ENCODE measurements at regions not wholly inside any gene's neighbourhood (a gene's known extent, or its start where the extent isn't known, plus 50 kb on each side); places are given as distances from the start of the nearest gene placed in this dataset.
"Not testable (repeated sequence)": the region's sequence is repeated elsewhere in the genome, so short reads cannot be mapped to it uniquely, and the experiment has no call there.

DNA sequence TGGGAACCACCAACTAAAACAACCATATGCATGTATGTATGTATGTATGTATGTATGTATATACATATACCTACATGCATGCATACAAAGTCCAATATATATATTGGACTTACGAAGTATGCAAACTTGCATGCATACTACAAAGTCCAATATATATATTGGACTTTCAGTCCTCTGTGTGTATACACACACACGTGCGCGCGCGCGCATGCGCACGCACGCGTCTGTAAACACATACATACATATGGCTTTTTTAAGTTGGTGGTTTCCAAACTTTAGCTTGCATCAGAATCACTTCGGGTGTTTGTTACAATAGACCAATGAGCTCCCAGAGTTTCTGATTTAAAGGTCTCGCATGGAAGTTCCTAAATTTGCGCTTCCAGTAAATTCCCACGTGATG, 197.5 kb upstream of the C1orf87 start:
- no peak for DNase-seq
- Mint-ChIP-seq H3K36me3 (no peaks in the 10 kb centered on the region), H3K27me3 (no peaks in the 10 kb centered on the region), H3K4me3 (no peak overlapping the region), H3K4me1 (no peaks in the 10 kb centered on the region), H3K9me3 (peaks cover 0 to 6% (median 2%) of the 10 kb centered on the region in 7 donors), H3K27ac (no peak overlapping the region)
- no peak for ATAC-seq (ENCODE audit: low read depth in 2 of 2)

DNA sequence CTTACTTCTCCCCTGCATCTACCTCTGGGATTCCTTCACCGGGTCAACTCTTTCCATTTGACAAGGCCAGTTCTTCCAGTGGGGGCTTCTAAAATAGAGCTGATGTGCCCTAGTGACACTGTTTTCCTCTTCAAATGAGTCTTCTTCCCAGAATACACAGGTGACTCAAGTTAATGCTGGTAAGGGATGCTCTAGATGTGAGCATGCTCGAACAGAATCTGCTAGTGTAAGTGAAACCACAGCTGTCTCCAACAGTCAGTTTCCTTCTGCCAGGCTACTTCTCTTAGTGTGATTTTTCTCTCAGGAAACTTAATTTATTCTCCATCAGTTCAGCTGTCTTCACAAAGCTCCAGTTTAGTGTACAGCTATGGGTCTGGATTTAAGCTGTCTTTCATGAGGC, 194.9 kb upstream of the C1orf87 start:
- no peak overlapping the region for H3K4me3 Mint-ChIP-seq
- H3K36me3 Mint-ChIP-seq: no peaks in the 10 kb centered on the region
- no peaks in the 10 kb centered on the region for H3K27me3 Mint-ChIP-seq
- no peak overlapping the region for H3K27ac Mint-ChIP-seq
- no peak for DNase-seq
- no peaks in the 10 kb centered on the region for H3K4me1 Mint-ChIP-seq
- peaks cover 0 to 6% (median 2%) of the 10 kb centered on the region in 7 donors for H3K9me3 Mint-ChIP-seq
- no peak for ATAC-seq (ENCODE audit: low read depth in 2 of 2)

DNA sequence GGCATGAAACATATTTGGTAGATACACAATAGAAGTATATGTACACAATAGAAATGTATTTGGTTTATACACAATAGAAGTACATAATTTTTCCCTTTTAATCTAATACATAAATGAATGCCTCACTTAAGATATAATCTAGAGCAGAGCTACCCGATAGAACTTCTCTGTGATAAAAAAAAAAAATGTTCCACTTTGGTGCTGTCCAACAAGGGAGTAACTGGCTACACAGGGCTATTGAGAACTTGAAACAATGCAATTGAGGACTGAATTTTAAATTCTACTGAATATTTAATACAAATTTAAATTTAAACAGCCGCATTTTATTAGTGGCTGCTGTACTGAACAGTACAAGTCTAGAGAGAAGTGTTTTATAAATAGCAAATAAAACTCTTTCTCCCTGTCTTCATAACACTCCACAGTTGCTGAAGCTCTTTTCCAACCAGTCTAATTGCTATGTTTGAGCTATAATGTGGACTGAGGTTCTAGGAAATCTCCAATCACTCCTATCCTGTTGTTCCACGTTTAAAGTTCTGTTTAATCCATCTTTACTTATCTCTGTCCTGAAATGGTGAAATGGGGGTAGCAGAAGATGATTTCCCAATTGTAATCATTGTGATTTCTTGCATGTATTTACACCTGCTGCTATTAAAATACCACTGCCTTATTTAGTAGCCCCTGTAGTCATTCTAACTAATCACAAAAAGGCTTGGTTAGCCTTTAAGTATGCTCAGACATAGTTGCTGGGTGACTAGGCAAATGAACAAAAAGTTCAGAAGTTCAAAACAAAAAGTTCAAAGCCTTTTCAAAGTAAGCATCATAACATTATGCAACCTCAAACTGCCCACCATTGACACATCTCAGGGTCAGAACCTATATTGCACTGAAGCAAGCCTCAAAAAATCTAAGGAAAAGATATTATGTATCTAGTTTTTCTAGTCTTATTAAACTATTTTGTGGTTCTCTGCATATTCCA, 192.3 kb upstream of the C1orf87 start:
- Mint-ChIP-seq H3K27me3 (no peaks in the 10 kb centered on the region), H3K36me3 (no peaks in the 10 kb centered on the region), H3K4me1 (no peaks in the 10 kb centered on the region), H3K4me3 (no peak overlapping the region), H3K9me3 (peaks cover 0 to 6% (median 2%) of the 10 kb centered on the region in 7 donors), H3K27ac (no peak overlapping the region)
- DNase-seq (no peak), ATAC-seq (ENCODE audit: low read depth in 2 of 2) (no peak)

- ATAC-seq (ENCODE audit: low read depth in 2 of 2) (no peak), DNase-seq (no peak)
- no peaks in the 10 kb centered on the region for H3K36me3 Mint-ChIP-seq
- H3K27ac Mint-ChIP-seq: no peak overlapping the region
- no peak overlapping the region for H3K4me3 Mint-ChIP-seq
- H3K4me1 Mint-ChIP-seq: no peaks in the 10 kb centered on the region
- no peaks in the 10 kb centered on the region for H3K27me3 Mint-ChIP-seq
- H3K9me3 Mint-ChIP-seq: peaks cover 0 to 2% (median 0%) of the 10 kb centered on the region in 7 donors
Measured at GRCh38 chr1:60262701-60263100, 189.1 kb upstream of the C1orf87 start.

- Mint-ChIP-seq H3K4me3 (no peak overlapping the region), H3K9me3 (peaks cover 0 to 2% (median 0%) of the 10 kb centered on the region in 7 donors), H3K27ac (no peak overlapping the region), H3K4me1 (no peaks in the 10 kb centered on the region), H3K27me3 (no peaks in the 10 kb centered on the region), H3K36me3 (no peaks in the 10 kb centered on the region)
- DNase-seq (no peak), ATAC-seq (ENCODE audit: low read depth in 2 of 2) (no peak)
Measured at GRCh38 chr1:60257531-60257930, 184.0 kb upstream of the C1orf87 start.

DNA sequence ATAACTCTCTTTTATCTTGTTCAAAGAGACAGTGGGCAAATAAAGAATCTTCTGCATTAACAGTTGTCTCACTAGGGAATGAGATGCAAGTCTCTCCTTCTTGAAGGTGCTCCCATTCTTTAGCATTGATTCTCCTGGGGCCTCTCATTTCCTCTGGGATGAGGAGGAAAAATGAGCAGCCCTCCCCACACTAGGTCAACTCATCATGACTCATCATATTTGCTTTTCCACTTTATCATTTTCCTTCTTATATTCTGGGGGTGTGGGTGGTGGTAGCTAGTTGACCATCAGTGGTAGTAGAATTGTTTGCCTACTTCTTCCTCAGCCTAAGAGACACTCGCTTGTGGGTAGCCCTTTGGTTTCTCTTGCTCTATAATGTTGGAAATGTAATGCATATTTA, 182.0 kb upstream of the C1orf87 start:
- no peaks in the 10 kb centered on the region for H3K36me3 Mint-ChIP-seq
- H3K4me1 Mint-ChIP-seq: no peaks in the 10 kb centered on the region
- DNase-seq (no peak), ATAC-seq (ENCODE audit: low read depth in 2 of 2) (no peak)
- no peak overlapping the region for H3K27ac Mint-ChIP-seq
- no peaks in the 10 kb centered on the region for H3K27me3 Mint-ChIP-seq
- peaks cover 0 to 3% (median 0%) of the 10 kb centered on the region in 7 donors for H3K9me3 Mint-ChIP-seq
- no peak overlapping the region for H3K4me3 Mint-ChIP-seq

DNA sequence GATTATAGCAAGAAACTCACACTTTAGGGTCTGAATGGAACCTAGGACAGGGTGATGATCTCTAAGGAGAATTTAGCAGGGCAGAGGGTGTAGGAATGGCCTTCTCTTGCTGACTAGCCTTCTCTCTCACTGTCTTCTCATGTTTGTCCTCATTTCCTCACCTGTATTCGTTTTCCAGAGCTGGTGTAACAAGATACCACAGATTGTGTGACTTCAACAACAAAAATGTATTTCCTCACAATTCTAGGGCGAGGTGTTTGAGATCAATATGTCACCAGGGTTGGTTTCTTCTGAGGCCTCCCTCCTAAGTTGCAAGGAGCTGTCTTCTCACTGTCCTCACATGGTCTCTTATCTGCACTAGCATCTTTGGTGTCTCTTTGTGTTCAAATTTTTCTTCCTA, 177.9 kb upstream of the C1orf87 start:
- Mint-ChIP-seq H3K27ac (no peak overlapping the region), H3K9me3 (peaks cover 0 to 4% (median 1%) of the 10 kb centered on the region in 7 donors), H3K4me3 (no peak overlapping the region), H3K36me3 (no peaks in the 10 kb centered on the region), H3K4me1 (no peaks in the 10 kb centered on the region), H3K27me3 (no peaks in the 10 kb centered on the region)
- DNase-seq: no peak
- no peak for ATAC-seq (ENCODE audit: low read depth in 2 of 2)

- not testable (repeated sequence) for ATAC-seq (ENCODE audit: low read depth in 2 of 2); H3K4me3 Mint-ChIP-seq
Measured at GRCh38 chr1:60247467-60247866, 173.9 kb upstream of the C1orf87 start.

DNA sequence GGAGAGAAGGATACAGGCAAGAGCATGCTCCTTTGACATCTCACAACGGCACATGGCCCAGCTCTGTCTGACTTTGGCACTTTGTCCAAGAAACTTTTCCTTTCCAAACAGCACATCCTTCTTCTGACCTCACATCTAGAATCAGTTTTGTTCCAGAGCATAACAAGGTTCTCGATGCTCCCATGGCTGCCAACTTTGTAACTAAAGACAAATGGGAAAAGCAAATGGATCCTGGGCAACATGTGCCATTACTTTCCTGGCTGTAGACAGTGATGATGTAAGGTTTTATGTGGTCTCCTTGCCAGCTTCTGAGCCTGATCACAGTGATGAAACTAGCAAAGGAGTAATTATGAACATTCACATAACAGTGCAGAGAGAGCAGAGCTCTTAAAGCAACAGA, 171.8 kb upstream of the C1orf87 start:
- Mint-ChIP-seq H3K4me1 (no peaks in the 10 kb centered on the region), H3K9me3 (peaks cover 0 to 12% (median 2%) of the 10 kb centered on the region in 7 donors), H3K27me3 (no peaks in the 10 kb centered on the region), H3K27ac (no peak overlapping the region), H3K36me3 (peaks cover 0 to 4% of the 10 kb centered on the region in 2 donors), H3K4me3 (no peak overlapping the region)
- ATAC-seq (ENCODE audit: low read depth in 2 of 2) (no peak), DNase-seq (no peak)

More at GRCh38 chr1:60247467-60247866, 173.9 kb upstream of the C1orf87 start:
- H3K27ac Mint-ChIP-seq, H3K9me3 Mint-ChIP-seq, DNase-seq, H3K36me3 Mint-ChIP-seq, H3K4me1 Mint-ChIP-seq, H3K27me3 Mint-ChIP-seq: not testable (repeated sequence)

- H3K36me3 Mint-ChIP-seq: peaks cover 0 to 4% of the 10 kb centered on the region in 2 donors
- H3K4me3 Mint-ChIP-seq: no peak overlapping the region
- no peak for DNase-seq
- ATAC-seq (ENCODE audit: low read depth in 2 of 2): no peak
- no peaks in the 10 kb centered on the region for H3K4me1 Mint-ChIP-seq
- H3K27me3 Mint-ChIP-seq: no peaks in the 10 kb centered on the region
- peaks cover 0 to 12% (median 2%) of the 10 kb centered on the region in 7 donors for H3K9me3 Mint-ChIP-seq
- no peak overlapping the region for H3K27ac Mint-ChIP-seq
Measured at GRCh38 chr1:60244906-60245305, 171.3 kb upstream of the C1orf87 start.

DNA sequence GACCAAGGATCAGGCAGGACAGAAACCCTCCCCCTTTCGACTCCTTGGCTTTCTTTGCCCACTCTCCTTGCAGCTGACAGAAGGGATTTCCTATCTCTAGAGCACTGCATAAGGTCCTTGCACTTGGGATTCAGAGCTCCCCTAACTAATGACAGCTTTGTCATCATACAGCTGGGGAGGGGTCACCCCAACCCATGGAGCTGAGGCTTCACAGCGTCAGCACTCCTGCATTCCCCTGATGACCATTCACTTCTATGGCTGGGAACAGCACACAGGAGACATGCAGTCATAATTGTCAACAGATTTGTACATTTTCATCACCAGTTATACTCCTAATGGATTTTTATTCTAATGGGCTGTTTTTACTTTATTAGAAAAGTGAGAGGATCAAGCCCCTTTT, 161.7 kb upstream of the C1orf87 start:
- Mint-ChIP-seq H3K9me3 (peaks cover 0 to 4% (median 1%) of the 10 kb centered on the region in 7 donors), H3K27ac (peak overlapping the region in 1 of 6 donors; percentile 20), H3K27me3 (no peaks in the 10 kb centered on the region), H3K4me3 (no peak overlapping the region), H3K36me3 (no peaks in the 10 kb centered on the region), H3K4me1 (no peaks in the 10 kb centered on the region)
- DNase-seq: no peak
- no peak for ATAC-seq (ENCODE audit: low read depth in 2 of 2)

DNA sequence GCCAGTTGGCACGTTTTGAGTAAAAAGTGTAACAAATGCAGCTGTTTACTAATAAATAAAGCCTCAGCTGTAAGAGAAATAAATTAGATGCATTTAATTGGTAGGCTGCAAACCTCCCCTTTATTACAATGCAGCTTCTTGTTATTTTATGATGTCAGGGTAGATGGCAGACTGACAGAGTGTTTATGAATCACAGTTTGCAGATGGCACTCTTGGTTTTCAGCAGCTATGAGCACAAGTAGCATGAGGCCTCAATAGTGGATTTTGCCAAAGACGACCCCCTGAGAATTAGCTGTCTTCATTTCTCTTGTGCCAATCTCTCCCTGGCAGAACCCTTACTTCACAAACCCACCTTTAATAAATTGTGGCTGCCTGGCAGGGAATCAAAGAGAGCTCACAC, 161.2 kb upstream of the C1orf87 start:
- Mint-ChIP-seq H3K36me3 (no peaks in the 10 kb centered on the region), H3K27ac (no peak overlapping the region), H3K9me3 (peaks cover 0 to 4% (median 0%) of the 10 kb centered on the region in 7 donors), H3K27me3 (no peaks in the 10 kb centered on the region), H3K4me1 (no peaks in the 10 kb centered on the region), H3K4me3 (no peak overlapping the region)
- ATAC-seq (ENCODE audit: low read depth in 2 of 2): no peak
- no peak for DNase-seq

DNA sequence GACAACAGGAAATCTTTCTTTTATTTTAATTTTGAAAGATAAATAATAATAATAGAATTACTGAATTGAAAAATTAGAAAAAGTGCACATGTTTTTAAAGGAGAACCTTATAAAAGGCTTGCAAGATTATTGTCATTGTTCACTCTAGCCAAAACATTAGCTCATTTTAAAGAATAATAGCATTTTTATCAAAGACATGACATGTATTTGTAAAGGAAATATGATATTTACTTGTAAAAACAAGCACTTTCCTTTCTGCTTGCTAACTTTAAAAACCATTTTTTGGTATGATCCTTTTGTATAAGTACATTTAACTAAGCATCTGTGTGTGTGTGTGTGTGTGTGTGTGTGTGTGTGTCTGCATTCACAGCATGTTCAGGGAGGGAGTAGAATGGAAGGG, 156.3 kb upstream of the C1orf87 start:
- no peak for DNase-seq
- Mint-ChIP-seq H3K36me3 (no peaks in the 10 kb centered on the region), H3K4me3 (no peak overlapping the region), H3K9me3 (no peaks in the 10 kb centered on the region), H3K27ac (no peak overlapping the region), H3K4me1 (no peaks in the 10 kb centered on the region), H3K27me3 (no peaks in the 10 kb centered on the region)
- no peak for ATAC-seq (ENCODE audit: low read depth in 2 of 2)

GRCh38 chr1:60228041-60228491, 154.5 kb upstream of the C1orf87 start:
- no peak overlapping the region for H3K27ac Mint-ChIP-seq
- no peaks in the 10 kb centered on the region for H3K27me3 Mint-ChIP-seq
- no peaks in the 10 kb centered on the region for H3K4me1 Mint-ChIP-seq
- no peak overlapping the region for H3K4me3 Mint-ChIP-seq
- no peak for DNase-seq
- no peaks in the 10 kb centered on the region for H3K36me3 Mint-ChIP-seq
- ATAC-seq (ENCODE audit: low read depth in 2 of 2): no peak
- H3K9me3 Mint-ChIP-seq: no peaks in the 10 kb centered on the region

Data from naive B cell (primary cell).